HepG2 (cell line): ENCODE measurements at regions not wholly inside any gene's neighbourhood (a gene's known extent, or its start where the extent isn't known, plus 50 kb on each side); places are given as distances from the start of the nearest gene placed in this dataset.

Experiments used
- ATF7 ChIP-seq, 2 experiments: fragments of 450-650 bp in 1 of 2; sonication (generic) in 1 of 2; formaldehyde crosslinking in 1 of 2; IDR thresholded peaks; 2 replicates each; pipeline versions ENCODE4 v1.4.0 to v1.6.1; 2016 to 2020; ENCODE audit warnings: antibody characterized with exemption in 1 of 2, mild to moderate bottlenecking in 1 of 2, missing genetic modification reagents in 1 of 2
- CC2D1A ChIP-seq: sonication (generic); formaldehyde crosslinking; IDR thresholded peaks from 2 replicates; pipeline ENCODE4 v1.8.1; 2023; ENCODE audit warnings: mild to moderate bottlenecking, missing genetic modification reagents
- CHD2 ChIP-seq: IDR thresholded peaks from 2 replicates; pipeline ENCODE4 v1.6.1; 2011; ENCODE audit warnings: low read depth, low read length, improper control_type of control experiment
- MAFK ChIP-seq, 2 experiments: IDR thresholded peaks in 1 of 2; conservative IDR thresholded peaks in 1 of 2; 2 replicates each; pipeline ENCODE4 v1.6.1; 2011; ENCODE audit warnings: improper control_type of control experiment in 2 of 2, low read length in 2 of 2
- NFYB ChIP-seq: sonication (generic); formaldehyde crosslinking; IDR thresholded peaks from 2 replicates; pipeline ENCODE4 v1.4.0; 2020; ENCODE audit warnings: missing genetic modification reagents
- POLR2A ChIP-seq, 2 experiments: IDR thresholded peaks; 2 replicates each; pipeline ENCODE4 v1.6.1; 2011; ENCODE audit warnings: low read depth in 2 of 2, low read length in 2 of 2, mild to moderate bottlenecking in 1 of 2, moderate library complexity in 1 of 2; ENCODE audit not compliant: insufficient read depth in 1 of 2
- RCOR2 ChIP-seq: IDR thresholded peaks from 2 replicates; pipeline ENCODE4 v1.6.1; 2016; ENCODE audit warnings: missing biosample characterization, missing genetic modification reagents
- SMYD3 ChIP-seq: sonication (generic); formaldehyde crosslinking; IDR thresholded peaks from 2 replicates; pipeline ENCODE4 v1.8.1; 2023; ENCODE audit warnings: mild to moderate bottlenecking, missing genetic modification reagents
- ZSCAN31 ChIP-seq: sonication (generic); formaldehyde crosslinking; IDR thresholded peaks from 2 replicates; pipeline ENCODE4 v1.5.0; 2020; ENCODE audit warnings: low read depth, mild to moderate bottlenecking, missing genetic modification reagents
- TF ChIP-seq, protein P1 (sequence below): sonication (generic); formaldehyde crosslinking; IDR thresholded peaks from 2 replicates; pipeline ENCODE4 v1.8.1; 2022; ENCODE audit warnings: low read depth, mild to moderate bottlenecking, missing genetic modification reagents
- TF ChIP-seq, protein P2 (sequence below): fragments of 450-650 bp; IDR thresholded peaks from 2 replicates; pipeline ENCODE4 v1.6.1; 2017; ENCODE audit warnings: mild to moderate bottlenecking

DNA sequence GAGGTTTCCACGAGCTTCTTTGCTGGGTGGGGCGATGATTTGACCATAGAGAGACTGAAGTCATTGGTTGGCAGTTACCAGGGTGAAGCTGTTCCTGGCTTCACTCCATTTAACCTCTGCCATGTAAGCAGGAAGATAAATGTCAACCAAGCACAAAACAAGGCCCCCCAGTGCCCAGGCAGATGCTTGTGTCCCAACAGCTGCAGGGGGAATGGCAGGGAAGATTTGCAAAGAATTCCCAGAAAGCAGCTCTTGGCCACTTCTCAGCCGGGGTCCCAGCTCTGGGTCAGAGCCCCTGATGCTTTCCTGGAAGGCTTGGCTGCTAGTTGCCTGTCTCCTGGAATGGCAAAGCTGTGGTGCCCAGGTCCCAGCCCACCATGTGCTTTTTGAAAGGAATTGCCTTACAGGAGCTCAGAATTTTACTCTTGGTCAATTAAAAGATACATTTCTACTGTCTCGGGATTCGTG lies 383.4 kb downstream of the ENC1 start:
- TF ChIP-seq ATF7 (IDR thresholded peaks at IDR 0.05) = no peak
- no peak for TF ChIP-seq ATF7 (CRISPR knock-in tag; IDR thresholded peaks at IDR 0.05)
- TF ChIP-seq ZSCAN31 (CRISPR knock-in tag) = no peak
- no peak for TF ChIP-seq MAFK (conservative IDR thresholded peaks at IDR 0.05 in 1 of 2, IDR thresholded peaks at IDR 0.05 in 1 of 2; ENCODE audit: low read length in 2 of 2)
- TF ChIP-seq SMYD3 = no peak
- TF ChIP-seq, protein P1, sequence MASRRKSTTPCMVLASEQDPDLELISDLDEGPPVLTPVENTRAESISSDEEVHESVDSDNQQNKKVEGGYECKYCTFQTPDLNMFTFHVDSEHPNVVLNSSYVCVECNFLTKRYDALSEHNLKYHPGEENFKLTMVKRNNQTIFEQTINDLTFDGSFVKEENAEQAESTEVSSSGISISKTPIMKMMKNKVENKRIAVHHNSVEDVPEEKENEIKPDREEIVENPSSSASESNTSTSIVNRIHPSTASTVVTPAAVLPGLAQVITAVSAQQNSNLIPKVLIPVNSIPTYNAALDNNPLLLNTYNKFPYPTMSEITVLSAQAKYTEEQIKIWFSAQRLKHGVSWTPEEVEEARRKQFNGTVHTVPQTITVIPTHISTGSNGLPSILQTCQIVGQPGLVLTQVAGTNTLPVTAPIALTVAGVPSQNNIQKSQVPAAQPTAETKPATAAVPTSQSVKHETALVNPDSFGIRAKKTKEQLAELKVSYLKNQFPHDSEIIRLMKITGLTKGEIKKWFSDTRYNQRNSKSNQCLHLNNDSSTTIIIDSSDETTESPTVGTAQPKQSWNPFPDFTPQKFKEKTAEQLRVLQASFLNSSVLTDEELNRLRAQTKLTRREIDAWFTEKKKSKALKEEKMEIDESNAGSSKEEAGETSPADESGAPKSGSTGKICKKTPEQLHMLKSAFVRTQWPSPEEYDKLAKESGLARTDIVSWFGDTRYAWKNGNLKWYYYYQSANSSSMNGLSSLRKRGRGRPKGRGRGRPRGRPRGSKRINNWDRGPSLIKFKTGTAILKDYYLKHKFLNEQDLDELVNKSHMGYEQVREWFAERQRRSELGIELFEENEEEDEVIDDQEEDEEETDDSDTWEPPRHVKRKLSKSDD (CRISPR knock-in tag) = no peak
- no peak for TF ChIP-seq CC2D1A
- TF ChIP-seq RCOR2 (CRISPR knock-in tag) = no peak
- no peak for TF ChIP-seq POLR2A (IDR thresholded peaks at IDR 0.05; ENCODE audit: insufficient read depth in 1 of 2, low read depth in 2 of 2, low read length in 2 of 2)
- TF ChIP-seq NFYB (CRISPR knock-in tag) = no peak
- TF ChIP-seq CHD2 = no peak
- TF ChIP-seq, protein P2, sequence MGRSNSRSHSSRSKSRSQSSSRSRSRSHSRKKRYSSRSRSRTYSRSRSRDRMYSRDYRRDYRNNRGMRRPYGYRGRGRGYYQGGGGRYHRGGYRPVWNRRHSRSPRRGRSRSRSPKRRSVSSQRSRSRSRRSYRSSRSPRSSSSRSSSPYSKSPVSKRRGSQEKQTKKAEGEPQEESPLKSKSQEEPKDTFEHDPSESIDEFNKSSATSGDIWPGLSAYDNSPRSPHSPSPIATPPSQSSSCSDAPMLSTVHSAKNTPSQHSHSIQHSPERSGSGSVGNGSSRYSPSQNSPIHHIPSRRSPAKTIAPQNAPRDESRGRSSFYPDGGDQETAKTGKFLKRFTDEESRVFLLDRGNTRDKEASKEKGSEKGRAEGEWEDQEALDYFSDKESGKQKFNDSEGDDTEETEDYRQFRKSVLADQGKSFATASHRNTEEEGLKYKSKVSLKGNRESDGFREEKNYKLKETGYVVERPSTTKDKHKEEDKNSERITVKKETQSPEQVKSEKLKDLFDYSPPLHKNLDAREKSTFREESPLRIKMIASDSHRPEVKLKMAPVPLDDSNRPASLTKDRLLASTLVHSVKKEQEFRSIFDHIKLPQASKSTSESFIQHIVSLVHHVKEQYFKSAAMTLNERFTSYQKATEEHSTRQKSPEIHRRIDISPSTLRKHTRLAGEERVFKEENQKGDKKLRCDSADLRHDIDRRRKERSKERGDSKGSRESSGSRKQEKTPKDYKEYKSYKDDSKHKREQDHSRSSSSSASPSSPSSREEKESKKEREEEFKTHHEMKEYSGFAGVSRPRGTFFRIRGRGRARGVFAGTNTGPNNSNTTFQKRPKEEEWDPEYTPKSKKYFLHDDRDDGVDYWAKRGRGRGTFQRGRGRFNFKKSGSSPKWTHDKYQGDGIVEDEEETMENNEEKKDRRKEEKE = no peak
